ENCODE measurements at regions not wholly inside any gene's neighbourhood (a gene's known extent, or its start where the extent isn't known, plus 50 kb on each side); places are given as distances from the start of the nearest gene placed in this dataset.

DNA sequence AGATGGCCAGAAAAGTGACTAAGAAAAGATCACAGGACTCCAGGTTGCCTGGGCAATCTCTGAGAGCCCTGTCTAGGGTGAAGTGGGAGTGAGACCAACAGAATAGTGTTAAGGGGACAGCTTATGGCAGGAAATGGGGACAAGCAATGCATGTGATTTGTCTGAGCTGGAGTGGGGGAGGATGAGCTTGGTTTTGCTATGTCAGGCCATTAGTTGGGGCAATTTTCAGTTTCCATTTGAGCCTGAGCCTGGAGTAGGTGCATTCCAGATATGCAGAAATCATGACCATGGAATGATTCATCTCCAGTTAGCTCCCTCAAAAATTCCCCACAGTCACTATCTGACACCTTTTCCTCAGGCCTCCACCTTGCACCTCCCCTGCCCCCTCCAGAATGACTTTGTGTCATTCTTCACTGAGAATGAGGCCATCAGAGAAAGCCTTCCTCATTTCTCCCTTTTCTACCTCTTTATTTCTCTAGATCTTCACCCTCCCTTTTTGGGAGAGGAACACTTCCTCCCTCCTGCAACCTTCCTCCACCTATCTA lies 150.9 kb upstream of the PLEKHG7 start:
- TF ChIP-seq, protein P1, sequence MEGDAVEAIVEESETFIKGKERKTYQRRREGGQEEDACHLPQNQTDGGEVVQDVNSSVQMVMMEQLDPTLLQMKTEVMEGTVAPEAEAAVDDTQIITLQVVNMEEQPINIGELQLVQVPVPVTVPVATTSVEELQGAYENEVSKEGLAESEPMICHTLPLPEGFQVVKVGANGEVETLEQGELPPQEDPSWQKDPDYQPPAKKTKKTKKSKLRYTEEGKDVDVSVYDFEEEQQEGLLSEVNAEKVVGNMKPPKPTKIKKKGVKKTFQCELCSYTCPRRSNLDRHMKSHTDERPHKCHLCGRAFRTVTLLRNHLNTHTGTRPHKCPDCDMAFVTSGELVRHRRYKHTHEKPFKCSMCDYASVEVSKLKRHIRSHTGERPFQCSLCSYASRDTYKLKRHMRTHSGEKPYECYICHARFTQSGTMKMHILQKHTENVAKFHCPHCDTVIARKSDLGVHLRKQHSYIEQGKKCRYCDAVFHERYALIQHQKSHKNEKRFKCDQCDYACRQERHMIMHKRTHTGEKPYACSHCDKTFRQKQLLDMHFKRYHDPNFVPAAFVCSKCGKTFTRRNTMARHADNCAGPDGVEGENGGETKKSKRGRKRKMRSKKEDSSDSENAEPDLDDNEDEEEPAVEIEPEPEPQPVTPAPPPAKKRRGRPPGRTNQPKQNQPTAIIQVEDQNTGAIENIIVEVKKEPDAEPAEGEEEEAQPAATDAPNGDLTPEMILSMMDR (IDR thresholded peaks at IDR 0.05) = no peak
- Histone ChIP-seq H3K27me3 (ENCODE audit: control insufficient read depth, insufficient read depth, low read length) (no peaks in the 10 kb centered on the region), H3K4me3 (ENCODE audit: low read length) (no peak overlapping the region), H3K4me1 (ENCODE audit: control insufficient read depth, insufficient read depth, low read length) (peaks cover 40% of the 10 kb centered on the region), H3K27ac (ENCODE audit: low read length) (peak overlapping the region; percentile 80), H3K36me3 (ENCODE audit: control insufficient read depth, insufficient read depth, low read length) (no peaks in the 10 kb centered on the region), H3K9me3 (ENCODE audit: control insufficient read depth, insufficient read depth, low read length) (no peaks in the 10 kb centered on the region)
- Mint-ChIP-seq H3K4me1 (peaks cover 11 to 14% of the 10 kb centered on the region in 2 donors), H3K9me3 (peaks cover 2 to 3% of the 10 kb centered on the region in 2 donors), H3K27ac (no peak overlapping the region), H3K36me3 (peaks cover 6% of the 10 kb centered on the region), H3K27me3 (ENCODE audit: low read depth in 2 of 2) (no peaks in the 10 kb centered on the region), H3K4me3 (no peak overlapping the region)
- intact Hi-C loops (cut with micrococcal nuclease) = loop anchor here (5.0 kb wide), 2 partner anchors 35 to 40 kb away; no protein-coding TSS in a partner anchor
- peak in 1 of 2 donors; percentile 28 for DNase-seq
- peak; percentile 51 to 67 (median 55) for ATAC-seq

DNA sequence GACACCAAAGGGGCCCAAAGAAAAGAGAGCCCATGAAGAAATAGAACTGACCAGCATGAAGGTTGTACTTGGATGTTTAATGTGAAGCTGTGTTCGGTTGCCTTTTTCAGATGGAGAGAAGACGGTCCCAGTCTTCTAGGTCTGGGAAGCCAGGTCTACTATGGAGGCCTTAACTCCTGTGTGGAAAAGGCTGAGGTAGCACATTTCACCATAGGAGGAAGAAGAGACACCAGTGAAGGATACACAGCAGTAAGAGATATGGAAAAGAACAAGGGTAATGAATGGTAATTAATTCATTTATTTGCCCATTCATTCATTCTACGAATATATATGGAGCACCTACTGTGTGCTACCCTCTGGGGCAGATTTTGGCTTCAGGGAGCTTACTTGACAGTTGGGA lies 151.6 kb upstream of the PLEKHG7 start:
- no peak for ATAC-seq
- Mint-ChIP-seq H3K36me3 (peaks cover 6% of the 10 kb centered on the region), H3K27me3 (ENCODE audit: low read depth in 2 of 2) (no peaks in the 10 kb centered on the region), H3K27ac (no peak overlapping the region), H3K4me3 (no peak overlapping the region), H3K9me3 (peaks cover 2 to 3% of the 10 kb centered on the region in 2 donors), H3K4me1 (peaks cover 14 to 17% of the 10 kb centered on the region in 2 donors)
- peaks cover 34% of the 10 kb centered on the region for H3K4me1 ChIP-seq (ENCODE audit: control insufficient read depth, insufficient read depth, low read length)
- no peak for DNase-seq
- WGBS (ENCODE audit: insufficient coverage) = 100% methylated on average over 3 of the region's 3 CpGs
- H3K27me3 ChIP-seq (ENCODE audit: control insufficient read depth, insufficient read depth, low read length) = no peaks in the 10 kb centered on the region
- H3K36me3 ChIP-seq (ENCODE audit: control insufficient read depth, insufficient read depth, low read length) = no peaks in the 10 kb centered on the region
- TF ChIP-seq, protein P1 (IDR thresholded peaks at IDR 0.05) = no peak
- no peak overlapping the region for H3K27ac ChIP-seq (ENCODE audit: low read length)
- H3K9me3 ChIP-seq (ENCODE audit: control insufficient read depth, insufficient read depth, low read length) = no peaks in the 10 kb centered on the region
- no peak overlapping the region for H3K4me3 ChIP-seq (ENCODE audit: low read length)
- intact Hi-C loops (cut with micrococcal nuclease) = loop anchor here (5.0 kb wide), 2 partner anchors 34 to 41 kb away; no protein-coding TSS in a partner anchor

DNA sequence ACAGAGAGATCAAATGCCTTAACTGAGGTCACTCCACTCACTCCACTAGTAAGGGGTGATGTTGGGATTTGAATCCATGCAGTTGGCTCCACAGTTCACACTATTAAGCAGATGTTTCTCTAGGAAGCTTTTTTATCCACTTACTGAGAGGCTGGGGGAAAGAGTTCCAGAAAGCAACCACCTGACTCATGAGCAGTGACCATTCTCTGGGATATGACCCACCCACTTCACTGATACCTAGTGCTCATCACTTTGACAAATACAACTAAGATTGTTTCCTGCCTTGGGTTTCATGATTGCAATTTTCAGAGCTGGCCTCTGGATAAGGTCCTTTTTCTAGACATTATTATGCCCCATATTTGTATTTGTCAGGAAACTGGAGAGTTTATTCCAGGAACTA lies 152.1 kb upstream of the PLEKHG7 start:
- Histone ChIP-seq H3K4me1 (ENCODE audit: control insufficient read depth, insufficient read depth, low read length) (peaks cover 33% of the 10 kb centered on the region), H3K4me3 (ENCODE audit: low read length) (no peak overlapping the region), H3K36me3 (ENCODE audit: control insufficient read depth, insufficient read depth, low read length) (no peaks in the 10 kb centered on the region), H3K27ac (ENCODE audit: low read length) (no peak overlapping the region), H3K27me3 (ENCODE audit: control insufficient read depth, insufficient read depth, low read length) (no peaks in the 10 kb centered on the region), H3K9me3 (ENCODE audit: control insufficient read depth, insufficient read depth, low read length) (no peaks in the 10 kb centered on the region)
- Mint-ChIP-seq H3K9me3 (peaks cover 2 to 3% of the 10 kb centered on the region in 2 donors), H3K4me1 (peaks cover 14 to 17% of the 10 kb centered on the region in 2 donors), H3K27me3 (ENCODE audit: low read depth in 2 of 2) (no peaks in the 10 kb centered on the region), H3K36me3 (peaks cover 6% of the 10 kb centered on the region), H3K4me3 (no peak overlapping the region), H3K27ac (no peak overlapping the region)
- intact Hi-C loops (cut with micrococcal nuclease) = loop anchor here (5.0 kb wide), 2 partner anchors 33 to 42 kb away; no protein-coding TSS in a partner anchor
- ATAC-seq (no peak), DNase-seq (no peak)
- TF ChIP-seq, protein P1 (IDR thresholded peaks at IDR 0.05) = no peak

DNA sequence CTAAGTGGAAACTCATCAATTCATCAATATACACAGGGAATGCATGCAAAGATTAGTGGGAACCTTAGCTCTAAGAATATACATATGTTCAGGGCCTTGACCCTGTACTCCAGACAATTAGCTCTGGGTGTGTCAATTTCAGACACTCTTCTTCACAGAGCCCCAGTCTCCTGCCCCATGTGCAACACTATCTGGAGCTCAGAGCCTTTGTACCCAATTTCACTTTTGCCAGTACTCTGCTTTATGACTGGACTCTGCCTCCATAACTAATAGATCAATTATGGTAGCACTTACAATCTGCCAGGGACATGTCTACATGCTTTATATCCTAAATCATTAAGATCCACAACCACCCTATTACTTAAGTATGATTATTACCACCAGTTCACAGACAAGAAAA lies 152.5 kb upstream of the PLEKHG7 start:
- Mint-ChIP-seq H3K27ac (no peak overlapping the region), H3K27me3 (ENCODE audit: low read depth in 2 of 2) (no peaks in the 10 kb centered on the region), H3K36me3 (peaks cover 6% of the 10 kb centered on the region), H3K4me1 (peaks cover 14 to 17% of the 10 kb centered on the region in 2 donors), H3K4me3 (no peak overlapping the region), H3K9me3 (peaks cover 2 to 3% of the 10 kb centered on the region in 2 donors)
- TF ChIP-seq, protein P1 (IDR thresholded peaks at IDR 0.05) = no peak
- H3K27ac ChIP-seq (ENCODE audit: low read length) = no peak overlapping the region
- intact Hi-C loops (cut with micrococcal nuclease) = loop anchor here (5.0 kb wide), 2 partner anchors 33 to 42 kb away; no protein-coding TSS in a partner anchor
- peaks cover 29% of the 10 kb centered on the region for H3K4me1 ChIP-seq (ENCODE audit: control insufficient read depth, insufficient read depth, low read length)
- H3K9me3 ChIP-seq (ENCODE audit: control insufficient read depth, insufficient read depth, low read length) = no peaks in the 10 kb centered on the region
- no peaks in the 10 kb centered on the region for H3K27me3 ChIP-seq (ENCODE audit: control insufficient read depth, insufficient read depth, low read length)
- no peaks in the 10 kb centered on the region for H3K36me3 ChIP-seq (ENCODE audit: control insufficient read depth, insufficient read depth, low read length)
- no peak for ATAC-seq
- no peak overlapping the region for H3K4me3 ChIP-seq (ENCODE audit: low read length)
- DNase-seq = no peak

Data from natural killer cell (primary cell).